HG03378 (cell line): ENCODE measurements at regions not wholly inside any gene's neighbourhood (a gene's known extent, or its start where the extent isn't known, plus 50 kb on each side); places are given as distances from the start of the nearest gene placed in this dataset.
"Not testable (repeated sequence)": the region's sequence is repeated elsewhere in the genome, so short reads cannot be mapped to it uniquely, and the experiment has no call there.

Experiments
- ATAC-seq: cut with Tn5 transposase; IDR thresholded peaks from one replicate; pipeline ENCODE4 v1.9.1; 2021; ENCODE audit warnings: mild to moderate bottlenecking, moderate library complexity; ENCODE audit not compliant: unreplicated experiment

DNA sequence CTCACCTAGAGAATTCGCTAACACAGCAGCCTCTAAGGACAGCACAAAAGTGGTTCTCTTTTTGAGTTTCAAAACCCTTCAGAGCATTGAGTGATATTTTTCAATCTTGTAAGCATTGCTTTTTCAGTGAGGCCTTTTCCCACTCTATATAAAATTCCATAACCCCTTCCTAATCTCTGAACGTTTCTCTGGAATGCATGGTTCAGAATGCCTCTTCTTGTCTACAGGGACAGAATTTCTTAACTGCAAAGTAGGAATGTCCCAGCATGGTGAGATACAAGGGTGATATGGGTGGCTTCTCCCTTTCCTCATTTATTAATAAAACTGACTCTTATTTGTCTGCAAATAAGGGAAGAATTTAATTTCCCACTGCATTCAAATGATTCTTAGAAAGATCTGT, 377.9 kb downstream of the LTN1 start:
- ATAC-seq, result no peak

DNA sequence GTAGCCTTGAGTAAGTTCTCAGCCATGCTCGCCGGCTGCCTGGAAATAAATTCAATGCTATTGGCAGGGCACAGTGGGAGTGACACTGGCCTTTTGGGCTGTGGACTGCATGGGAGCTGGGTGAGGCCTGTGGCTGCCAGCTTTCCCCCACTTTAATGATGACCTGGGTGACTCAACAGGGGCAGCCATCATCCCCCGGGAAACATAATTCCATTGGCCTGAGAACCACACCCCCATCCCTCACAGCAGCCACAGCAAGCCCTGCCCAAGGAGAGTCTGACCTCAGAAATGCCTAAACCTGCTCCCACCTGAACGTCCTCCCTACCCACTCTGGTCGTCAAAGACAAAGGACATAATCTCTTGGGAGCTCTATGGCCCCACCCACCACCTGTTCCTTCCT, 384.0 kb downstream of the LTN1 start:
- ATAC-seq, result no peak

DNA sequence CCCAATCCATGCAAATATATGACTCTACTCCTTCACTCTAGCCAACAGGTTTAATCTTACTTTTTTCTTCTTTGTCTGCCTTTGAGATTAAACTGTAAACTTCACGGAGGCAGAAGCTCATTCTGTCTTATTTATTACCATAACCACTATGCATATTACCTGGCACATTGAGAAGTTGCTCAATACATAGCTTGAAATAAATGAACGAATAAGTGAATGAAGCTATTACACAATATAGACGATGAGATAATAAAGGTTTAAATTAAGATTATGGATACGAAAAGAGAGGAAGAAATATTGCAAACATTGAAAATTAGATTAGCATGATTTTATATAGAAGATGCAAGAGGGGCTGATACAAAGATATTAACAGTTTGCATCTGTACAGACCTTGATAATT, 385.1 kb downstream of the LTN1 start:
- no peak for ATAC-seq

DNA sequence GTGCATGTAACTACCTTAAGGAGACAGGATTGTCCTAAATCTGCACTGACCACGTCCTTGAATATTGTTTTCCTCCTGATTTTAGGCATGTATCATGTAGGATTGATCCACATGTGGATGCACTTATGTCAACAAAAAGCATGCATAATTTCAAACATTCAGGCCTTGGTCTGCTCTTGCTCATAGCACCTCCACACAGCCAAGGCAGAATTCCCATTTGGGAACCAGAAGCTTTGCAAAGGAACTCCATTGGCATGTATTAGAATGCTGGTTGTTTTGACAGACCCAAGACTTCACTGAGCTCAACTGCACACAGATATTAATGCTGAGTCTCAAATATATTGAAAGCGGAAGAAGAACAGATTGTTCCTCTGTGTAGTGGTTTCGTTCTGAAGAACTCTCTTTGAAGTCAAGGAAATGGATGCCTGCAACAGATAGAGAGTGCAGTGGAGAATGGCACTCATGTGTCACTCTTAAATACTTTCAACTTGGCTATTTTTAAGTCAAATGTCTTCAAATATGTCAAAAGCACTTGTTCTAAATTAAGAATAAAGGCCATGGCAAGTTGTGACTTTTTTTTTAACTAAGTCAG, 387.6 kb downstream of the LTN1 start:
- ATAC-seq, result peak; percentile 100

DNA sequence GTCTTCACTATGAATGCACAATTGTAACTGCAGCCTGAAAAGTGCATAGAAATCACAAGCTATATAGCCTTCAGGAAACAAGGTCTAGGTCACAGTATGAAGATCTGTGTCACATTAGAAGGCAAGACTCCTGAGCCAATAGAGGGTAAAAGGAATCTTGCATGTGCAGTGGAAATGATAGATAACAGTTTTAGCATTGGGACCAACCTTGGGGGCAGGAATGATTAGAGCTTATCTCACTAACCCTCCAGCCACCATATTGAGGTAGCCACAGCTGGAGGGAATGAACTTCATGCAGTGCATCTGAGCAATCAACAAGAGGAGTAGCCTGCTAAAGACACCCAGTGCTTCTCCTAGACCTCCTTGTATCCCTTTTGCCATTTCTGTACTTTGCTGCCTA, 390.1 kb downstream of the LTN1 start:
- ATAC-seq, result no peak

DNA sequence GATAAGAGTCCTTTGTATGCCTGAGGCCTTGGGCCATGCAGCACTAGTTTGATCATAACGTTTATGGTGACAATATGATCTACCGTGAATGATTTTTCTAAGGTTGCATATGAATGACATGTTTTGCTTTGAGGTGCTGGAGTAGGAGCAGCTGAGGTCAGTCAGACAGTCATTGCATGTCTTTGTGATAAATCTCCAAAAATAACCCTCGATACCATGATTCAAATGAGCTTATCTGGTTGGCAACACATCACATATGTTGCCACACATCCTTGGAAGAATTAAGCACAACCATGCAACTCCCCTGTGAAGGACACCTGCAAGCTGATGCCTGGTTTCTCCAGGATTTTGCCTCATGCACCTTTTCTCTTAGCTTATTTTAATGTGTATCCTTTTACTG, 394.5 kb downstream of the LTN1 start:
- ATAC-seq, result no peak

DNA sequence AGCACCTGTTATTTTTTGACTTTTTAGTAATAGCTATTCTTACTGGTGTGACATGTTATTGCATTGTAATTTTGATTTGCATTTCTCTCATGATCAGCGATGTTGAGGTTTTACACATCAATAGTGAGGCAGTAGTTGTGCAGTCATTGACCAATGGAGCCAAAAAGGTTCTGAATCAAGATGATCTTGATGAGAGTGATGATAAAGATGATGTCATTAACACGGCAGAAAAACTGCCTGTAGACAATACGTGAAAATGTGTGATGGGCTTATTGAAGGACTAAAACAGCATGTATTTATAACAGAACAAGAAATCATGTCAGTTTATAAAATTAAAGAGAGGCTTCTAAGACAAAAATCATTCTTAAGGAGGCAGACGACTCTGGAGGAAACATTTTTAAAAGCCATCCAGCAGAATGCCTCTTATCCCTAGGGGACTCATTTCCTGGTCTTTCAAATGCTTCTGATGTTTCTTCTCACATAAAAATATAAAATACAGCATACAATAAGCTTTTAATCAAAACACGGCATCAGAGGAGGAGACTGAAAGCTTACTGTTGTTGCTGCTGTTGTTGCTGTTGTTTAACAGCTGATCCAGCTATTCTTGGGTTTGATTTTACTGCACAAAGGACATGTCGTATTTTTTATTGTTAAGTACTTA, 400.3 kb downstream of the LTN1 start:
- no peak for ATAC-seq

DNA sequence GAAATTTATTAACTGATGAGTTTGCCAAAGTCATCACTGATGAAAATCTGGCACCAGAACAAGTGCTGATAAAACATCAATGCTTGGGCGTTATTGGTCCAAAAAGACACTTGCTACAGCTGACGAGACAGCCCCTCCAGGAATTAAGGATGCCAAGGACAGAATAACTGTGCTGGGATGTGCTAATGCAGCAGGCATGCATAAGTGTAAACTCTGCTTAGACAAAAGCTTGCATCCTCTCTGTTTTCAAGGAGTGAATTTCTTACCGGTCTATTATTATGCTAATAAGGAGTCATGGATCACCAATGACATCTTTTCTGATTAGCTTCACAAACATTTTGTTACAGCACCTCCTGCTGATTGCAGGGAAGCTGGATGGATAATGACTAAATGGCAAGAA, 402.0 kb downstream of the LTN1 start:
- ATAC-seq, result no peak

DNA sequence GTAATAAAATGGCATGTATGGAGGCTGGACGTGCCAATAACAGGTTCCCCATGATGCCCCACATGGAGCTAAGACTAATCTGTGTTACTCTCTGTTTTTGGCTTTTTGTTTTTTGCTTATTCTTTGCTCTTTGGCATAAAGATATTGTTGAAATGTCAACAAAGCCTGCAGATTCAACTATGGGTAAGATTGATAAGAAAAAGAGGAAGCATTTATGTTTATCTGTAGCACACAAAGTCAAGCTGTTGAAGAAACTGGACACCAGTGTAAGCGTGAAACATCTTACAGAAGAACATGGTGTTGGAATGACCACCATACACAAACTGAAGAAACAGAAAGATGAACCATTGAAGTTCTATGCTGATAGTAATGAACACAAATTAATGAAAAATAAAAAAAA, 402.7 kb downstream of the LTN1 start:
- ATAC-seq, result no peak

DNA sequence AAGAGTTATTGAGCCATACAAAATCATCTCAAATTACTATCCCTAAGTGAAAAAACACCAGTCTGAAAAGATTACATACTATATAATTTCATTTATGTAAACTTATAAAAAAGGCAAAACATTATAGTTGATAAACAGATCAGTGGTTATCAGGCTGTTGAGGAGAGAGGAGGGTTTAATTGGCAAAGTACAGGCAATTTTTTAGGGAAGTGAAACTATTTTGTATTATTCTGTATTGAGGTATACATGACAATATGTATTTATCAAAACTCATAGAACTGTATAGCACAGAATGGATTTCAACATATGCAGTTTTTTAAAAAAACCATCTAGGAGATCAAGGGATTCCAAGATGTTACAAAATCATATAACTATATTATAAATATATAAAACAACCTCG, 403.7 kb downstream of the LTN1 start:
- no peak for ATAC-seq

DNA sequence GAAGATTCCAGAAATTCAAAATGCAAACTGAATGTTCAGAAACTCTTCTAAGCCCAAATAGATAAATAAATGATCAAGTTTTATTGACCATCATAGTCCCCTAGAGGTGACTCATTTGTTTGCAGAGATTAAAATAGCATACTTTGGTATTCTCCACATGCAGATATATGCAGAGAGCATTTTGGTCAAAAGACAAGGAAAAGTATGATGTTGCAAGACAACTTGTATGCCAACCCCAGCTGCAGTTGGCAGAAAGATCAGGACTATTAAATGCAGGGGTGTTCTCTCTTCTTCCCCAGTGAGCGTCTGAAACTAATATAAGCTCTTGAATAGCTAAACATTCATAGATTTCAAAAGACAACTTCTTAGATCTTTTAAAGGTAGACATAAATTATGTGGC, 404.9 kb downstream of the LTN1 start:
- no peak for ATAC-seq

DNA sequence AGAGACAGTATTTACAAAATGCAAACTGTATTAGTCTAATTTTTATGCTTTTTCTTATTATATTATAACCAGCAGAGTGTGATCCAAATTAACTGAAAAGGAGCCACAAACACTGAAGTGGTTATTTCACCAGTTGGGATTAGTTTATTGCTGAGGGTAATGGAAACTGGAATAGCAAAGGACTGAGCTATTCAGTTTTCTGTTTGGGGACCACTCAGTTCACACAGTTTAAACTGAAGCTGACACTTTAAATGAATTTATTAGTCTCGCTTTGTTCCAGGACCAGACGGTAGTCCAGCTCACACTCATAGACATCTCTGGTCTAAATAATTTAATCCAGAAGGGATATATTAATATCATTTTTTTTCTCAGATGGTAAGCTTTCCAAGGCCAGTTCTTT, 410.7 kb downstream of the LTN1 start:
- ATAC-seq, result no peak

DNA sequence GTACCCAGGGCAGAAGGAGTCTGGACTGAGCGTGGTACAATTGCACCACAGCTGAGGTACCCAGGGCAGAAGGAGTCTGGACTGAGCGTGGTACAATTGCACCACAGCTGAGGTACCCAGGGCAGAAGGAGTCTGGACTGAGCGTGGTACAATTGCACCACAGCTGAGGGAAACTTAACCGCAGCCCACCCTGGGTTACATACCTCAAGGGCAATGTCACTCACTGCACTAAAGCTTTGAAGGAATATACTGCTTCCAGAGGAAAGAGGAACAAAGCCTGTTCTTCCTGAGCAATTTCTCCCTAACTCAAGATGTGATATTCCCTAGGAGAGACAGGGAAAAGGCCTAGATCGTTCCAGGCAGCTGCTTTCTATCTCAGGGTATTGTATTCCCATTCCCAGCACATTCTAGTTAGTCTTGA, 411.4 kb downstream of the LTN1 start:
- not testable (repeated sequence) for ATAC-seq

DNA sequence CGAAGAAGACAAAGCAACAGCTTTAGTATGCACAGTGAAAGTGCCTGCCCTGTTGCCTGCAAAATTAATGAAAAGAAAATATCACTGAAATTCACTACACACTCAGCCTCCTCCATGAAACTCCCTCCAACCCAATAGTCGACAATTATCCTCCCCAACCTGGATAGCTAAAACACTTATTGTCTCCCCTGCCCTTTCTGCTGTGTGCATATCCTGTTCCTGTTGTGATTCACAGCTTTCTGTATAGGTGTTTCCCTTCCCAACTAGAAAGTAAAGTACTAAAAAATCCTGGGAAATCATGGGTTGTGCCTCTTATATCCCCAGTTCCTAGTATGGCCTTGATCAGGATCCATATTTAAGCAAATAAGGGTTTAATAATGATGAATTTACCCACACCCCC, 412.1 kb downstream of the LTN1 start:
- no peak for ATAC-seq

DNA sequence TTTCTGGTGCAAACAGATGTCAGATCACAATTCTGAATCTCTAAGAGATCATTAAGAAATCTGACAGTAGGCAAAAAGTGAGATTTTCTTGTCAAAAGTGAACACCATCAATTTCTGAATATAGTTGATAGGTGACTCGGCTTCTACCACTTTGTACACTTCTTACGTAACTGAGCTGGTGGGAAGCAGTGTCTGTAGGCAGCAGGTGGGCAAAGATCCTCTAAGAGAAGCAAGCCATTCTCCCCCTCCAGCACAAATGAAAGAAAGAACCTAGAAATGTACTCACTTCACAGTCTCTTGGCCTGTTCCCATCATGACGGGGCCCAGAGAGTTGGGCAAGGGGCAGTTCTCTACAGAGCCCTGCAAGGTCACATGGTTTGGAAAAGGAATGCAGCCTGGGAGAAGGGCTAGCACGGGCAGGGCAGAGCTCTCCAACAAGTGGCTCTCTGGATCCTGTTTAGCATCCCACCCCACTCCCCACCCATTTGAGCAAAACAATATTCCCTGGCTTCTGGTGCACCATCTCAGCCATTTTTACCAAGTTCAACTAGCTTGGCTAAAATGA, 412.6 kb downstream of the LTN1 start:
- ATAC-seq, result no peak

DNA sequence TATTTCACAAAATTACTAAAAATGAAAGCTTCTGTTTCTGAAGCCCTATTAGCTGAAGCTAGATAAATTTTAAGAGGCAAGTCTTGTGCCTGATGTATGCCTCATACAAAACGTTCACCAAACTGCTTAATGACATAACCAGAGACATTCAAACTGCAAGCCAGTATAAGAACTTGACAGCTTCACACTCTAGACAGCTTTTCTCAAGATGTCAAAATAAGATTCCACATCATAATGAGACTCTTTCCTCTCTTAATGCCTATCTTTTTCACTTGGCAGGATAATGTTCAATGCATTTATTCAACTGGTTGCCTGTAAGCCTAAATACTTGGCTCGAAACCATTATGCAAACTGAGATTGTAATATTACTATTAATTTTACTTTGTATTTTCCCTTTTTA, 424.0 kb downstream of the LTN1 start:
- ATAC-seq, result no peak

DNA sequence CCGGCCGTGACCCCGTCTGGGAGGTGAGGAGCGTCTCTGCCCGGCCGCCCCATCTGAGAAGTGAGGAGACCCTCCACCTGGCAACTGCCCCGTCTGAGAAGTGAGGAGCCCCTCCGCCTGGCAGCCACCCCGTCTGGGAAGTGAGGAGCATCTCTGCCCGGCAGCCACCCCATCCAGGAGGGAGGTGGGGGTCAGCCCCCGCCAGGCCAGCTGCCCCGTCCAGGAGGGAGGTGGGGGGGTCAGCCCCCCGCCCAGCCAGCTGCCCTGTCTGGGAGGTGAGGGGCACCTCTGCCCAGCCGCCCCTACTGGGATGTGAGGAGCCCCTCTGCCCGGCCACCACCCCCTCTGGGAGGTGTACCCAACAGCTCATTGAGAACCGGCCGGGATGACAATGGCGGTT, 428.7 kb downstream of the LTN1 start:
- not testable (repeated sequence) for ATAC-seq

DNA sequence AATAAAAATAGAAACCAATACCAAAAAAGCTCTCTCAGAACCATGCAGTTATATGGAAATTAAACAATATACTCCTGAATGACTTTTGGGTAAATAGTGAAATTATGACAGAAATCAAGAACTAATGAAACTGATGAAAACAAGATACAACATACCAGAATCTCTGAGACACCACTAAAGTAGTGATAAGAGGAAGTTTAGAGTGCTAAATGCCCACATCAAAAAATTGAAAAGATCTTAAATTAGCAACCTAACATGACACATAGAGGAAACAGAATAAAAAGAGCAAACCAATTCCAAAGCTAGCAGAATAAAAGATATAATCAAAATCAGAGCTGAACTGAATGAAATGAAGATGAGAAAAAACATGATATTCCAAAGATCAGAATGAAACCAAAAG, 430.9 kb downstream of the LTN1 start:
- no peak for ATAC-seq

DNA sequence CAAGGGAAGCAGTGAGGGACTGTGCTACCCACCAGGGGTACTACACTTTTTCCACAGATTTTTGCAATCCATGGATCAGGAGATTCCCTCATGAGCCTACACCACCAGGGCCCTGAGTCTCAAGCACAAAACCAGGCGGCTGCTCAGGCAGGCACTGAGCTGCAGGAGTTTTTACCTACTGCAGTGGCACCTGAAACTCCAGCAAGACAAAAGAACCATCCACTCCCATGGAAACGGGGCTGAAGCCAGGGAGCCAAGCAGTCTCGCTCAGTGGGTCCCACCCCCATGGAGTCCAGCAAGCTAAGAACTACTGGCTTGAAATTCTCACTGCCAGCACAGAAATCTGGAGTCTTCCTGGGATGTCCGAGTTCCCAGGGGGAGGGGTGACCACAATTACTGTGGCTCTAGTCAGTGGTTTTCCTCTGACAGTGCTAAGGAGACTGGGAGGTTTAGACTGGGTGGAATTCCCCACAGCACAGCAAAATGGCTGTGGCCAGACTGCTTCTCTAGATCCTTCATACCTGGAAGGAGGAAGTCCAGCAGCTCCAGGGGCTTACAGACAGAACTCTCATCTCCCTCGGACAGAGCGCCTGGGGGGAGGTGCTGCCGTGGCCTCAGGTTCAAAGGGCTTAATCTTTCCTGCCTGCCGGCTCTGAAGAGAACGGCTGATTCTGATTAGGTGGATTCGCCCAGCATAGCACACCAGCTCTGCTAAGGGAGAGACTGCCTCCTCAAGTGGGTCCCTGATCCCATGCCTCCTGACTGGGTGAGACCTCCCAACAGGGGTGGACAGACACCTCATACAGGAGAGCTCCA, 437.8 kb downstream of the LTN1 start:
- no peak for ATAC-seq

DNA sequence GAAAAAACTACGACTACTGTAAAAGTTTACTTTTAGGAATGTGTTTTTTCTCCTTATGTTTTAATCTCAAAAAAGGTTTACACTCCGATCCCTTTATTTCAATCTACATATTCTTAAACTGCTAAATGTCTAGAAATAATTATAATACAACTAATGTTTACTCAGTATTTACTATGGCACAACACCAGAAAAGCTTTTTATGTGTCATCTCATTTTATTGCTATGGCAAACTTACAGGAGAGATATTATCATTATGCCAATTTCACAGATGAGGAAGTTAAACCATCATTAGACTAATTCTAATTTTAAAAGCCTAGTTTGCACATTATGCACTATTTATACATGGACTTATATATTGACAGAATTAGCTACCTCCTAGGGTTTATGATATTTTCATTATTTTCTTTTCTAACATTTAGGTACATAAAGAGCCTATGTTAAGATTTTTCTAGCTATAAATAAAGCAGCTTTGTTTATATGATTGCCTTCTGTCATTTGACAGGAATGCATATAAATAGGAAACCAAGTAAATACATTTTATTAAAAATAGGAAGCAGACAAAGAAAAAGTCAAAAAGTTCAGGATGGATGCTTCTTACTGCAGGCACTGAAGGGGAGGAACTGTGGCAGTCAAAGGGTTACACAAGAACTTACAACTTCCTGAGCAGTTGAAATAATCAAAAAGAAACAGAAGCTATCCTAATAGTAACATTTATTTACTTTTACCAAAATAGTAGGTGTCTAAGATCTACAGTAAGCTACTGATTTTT, 442.4 kb downstream of the LTN1 start:
- ATAC-seq, result no peak

DNA sequence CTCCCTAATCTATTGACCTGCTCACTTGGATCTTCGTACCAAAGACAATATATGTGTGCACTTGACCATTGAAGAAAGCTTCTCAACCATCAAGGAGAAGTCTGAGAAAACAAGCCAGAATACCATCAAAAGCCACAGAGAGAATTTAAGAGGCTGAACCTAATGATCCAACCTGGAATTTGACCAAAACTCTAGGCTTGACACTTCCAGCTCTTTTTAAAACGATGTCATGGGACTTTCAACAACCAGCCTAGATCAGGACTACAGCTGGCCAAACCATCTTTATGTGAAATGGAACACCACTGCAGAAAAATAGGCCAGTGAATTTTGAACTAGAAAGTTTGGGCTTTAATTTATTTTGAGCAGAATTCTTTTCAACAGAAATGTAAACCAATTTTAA, 444.4 kb downstream of the LTN1 start:
- no peak for ATAC-seq
